Naive B cell (primary cell): ENCODE measurements at regions not wholly inside any gene's neighbourhood (a gene's known extent, or its start where the extent isn't known, plus 50 kb on each side); places are given as distances from the start of the nearest gene placed in this dataset.

ENCODE experiments used
- ATAC-seq, 2 donors: fragments of 150-1000 bp; cut with Tn5 transposase; 2 replicates each; pipeline ENCODE4 v1.10.0; 2021; ENCODE audit warnings: low read depth in 2 of 2, mild to moderate bottlenecking in 2 of 2, moderate library complexity in 2 of 2
- DNase-seq: peaks from one replicate; pipeline ENCODE4 v3.0.0; 2022
- H3K27ac Mint-ChIP-seq, 6 donors: one replicate each; pipeline ENCODE4 v1.8.0; 2020 to 2022; ENCODE audit warnings: mild to moderate bottlenecking in 6 of 6, mixed read lengths in 6 of 6, moderate library complexity in 5 of 6, inconsistent platforms in 2 of 6
- H3K27me3 Mint-ChIP-seq, 3 donors: one replicate each; pipeline ENCODE4 v1.8.0; 2021 to 2022; ENCODE audit warnings: mixed read lengths in 3 of 3, mild to moderate bottlenecking in 1 of 3
- H3K36me3 Mint-ChIP-seq, 2 donors: one replicate each; pipeline ENCODE4 v1.8.0; 2020 to 2022; ENCODE audit warnings: mixed read lengths in 2 of 2, inconsistent platforms in 1 of 2, mild to moderate bottlenecking in 1 of 2
- H3K4me1 Mint-ChIP-seq, 3 donors: one replicate each; pipeline ENCODE4 v1.8.0; 2020 to 2022; ENCODE audit warnings: mixed read lengths in 3 of 3, inconsistent platforms in 1 of 3, mild to moderate bottlenecking in 1 of 3, moderate library complexity in 1 of 3
- H3K4me3 Mint-ChIP-seq, 8 donors: one replicate each; pipeline ENCODE4 v1.8.0; 2020 to 2022; ENCODE audit warnings: mild to moderate bottlenecking in 8 of 8, mixed read lengths in 8 of 8, moderate library complexity in 8 of 8, inconsistent platforms in 2 of 8
- H3K9me3 Mint-ChIP-seq, 7 donors: one replicate each; pipeline ENCODE4 v1.8.0; 2020 to 2022; ENCODE audit warnings: mixed read lengths in 7 of 7, mild to moderate bottlenecking in 5 of 7, inconsistent platforms in 2 of 7, moderate library complexity in 1 of 7

DNA sequence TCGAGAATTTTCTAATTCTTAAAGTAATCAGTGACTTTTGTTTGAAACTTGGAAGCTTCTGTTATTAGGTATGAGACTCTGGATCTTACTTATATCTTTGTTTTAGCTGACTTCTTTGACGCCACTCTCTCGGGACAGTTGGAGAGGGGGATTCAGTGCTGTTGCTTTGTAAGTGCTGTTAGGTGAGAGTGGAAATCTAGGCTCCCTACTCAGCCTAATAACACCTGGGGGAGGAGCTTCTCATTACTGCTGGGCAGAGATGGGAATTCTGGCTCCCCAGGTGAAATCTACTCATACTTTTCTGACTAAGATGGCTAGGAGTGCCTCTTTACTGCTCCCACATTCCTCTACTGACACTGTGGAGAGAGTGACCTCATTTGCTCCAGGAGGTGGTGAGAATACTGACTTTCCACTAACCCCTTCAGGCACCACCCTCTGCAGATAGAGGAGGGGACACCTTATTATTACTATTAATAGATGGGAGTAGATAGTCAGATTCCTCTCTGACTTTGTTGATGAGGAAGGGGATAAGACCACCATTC lies 324.9 kb upstream of the SPRY2 start:
- H3K9me3 Mint-ChIP-seq, result peaks cover 0 to 2% (median 0%) of the 10 kb centered on the region in 7 donors
- no peak for ATAC-seq
- peak overlapping the region in 1 of 8 donors; percentile 9 for H3K4me3 Mint-ChIP-seq
- H3K4me1 Mint-ChIP-seq, result peaks cover 0 to 9% (median 0%) of the 10 kb centered on the region in 3 donors
- no peak overlapping the region for H3K27ac Mint-ChIP-seq
- DNase-seq, result no peak
- no peaks in the 10 kb centered on the region for H3K27me3 Mint-ChIP-seq
- H3K36me3 Mint-ChIP-seq, result no peaks in the 10 kb centered on the region

DNA sequence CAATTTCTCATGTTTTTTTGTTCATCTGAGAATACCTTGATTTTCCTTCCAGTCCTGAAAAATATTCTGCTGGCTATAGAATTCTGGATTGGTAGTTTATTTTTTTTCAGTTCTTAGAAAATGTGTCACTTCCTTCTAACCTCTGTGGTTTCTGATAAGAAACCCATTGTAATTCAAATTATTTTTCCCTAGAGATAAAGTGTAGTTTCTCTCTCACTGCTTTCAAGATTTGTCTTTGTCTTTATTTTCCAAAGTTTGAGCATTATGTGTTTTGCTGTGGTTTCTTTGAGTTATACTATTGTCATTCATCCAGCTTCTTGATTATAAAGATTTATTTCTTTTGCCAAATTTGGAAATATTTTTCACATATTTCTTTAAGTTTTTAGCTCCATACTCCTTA lies 324.0 kb upstream of the SPRY2 start:
- ATAC-seq (no peak), DNase-seq (no peak)
- H3K4me3 Mint-ChIP-seq, result no peak overlapping the region
- H3K27ac Mint-ChIP-seq, result peak overlapping the region in 1 of 6 donors; percentile 10
- H3K4me1 Mint-ChIP-seq, result peaks cover 0 to 8% (median 0%) of the 10 kb centered on the region in 3 donors
- no peaks in the 10 kb centered on the region for H3K36me3 Mint-ChIP-seq
- H3K9me3 Mint-ChIP-seq, result peaks cover 0 to 2% (median 0%) of the 10 kb centered on the region in 7 donors
- H3K27me3 Mint-ChIP-seq, result no peaks in the 10 kb centered on the region

DNA sequence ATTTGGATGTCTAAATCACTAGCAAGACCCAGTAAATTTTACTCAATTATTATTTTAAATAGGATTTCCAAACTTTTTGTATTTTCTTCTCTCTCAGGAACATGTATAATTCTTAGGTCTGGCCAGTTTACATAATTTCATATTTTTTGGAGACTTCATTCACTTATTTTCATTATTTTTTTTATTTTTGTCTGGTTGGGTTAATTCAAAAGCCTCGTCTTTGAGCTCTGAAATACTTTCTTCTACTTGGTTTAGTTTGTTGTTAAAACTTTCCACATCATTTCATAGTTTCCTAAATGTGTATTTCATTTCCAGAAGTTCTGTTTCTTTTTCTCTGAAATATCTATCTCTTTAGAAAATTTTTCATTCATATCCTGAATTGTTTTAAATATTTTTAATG lies 322.9 kb upstream of the SPRY2 start:
- peaks cover 0 to 8% (median 0%) of the 10 kb centered on the region in 3 donors for H3K4me1 Mint-ChIP-seq
- peaks cover 0 to 2% (median 0%) of the 10 kb centered on the region in 7 donors for H3K9me3 Mint-ChIP-seq
- no peaks in the 10 kb centered on the region for H3K27me3 Mint-ChIP-seq
- no peak overlapping the region for H3K4me3 Mint-ChIP-seq
- no peaks in the 10 kb centered on the region for H3K36me3 Mint-ChIP-seq
- no peak overlapping the region for H3K27ac Mint-ChIP-seq
- ATAC-seq (no peak), DNase-seq (no peak)

DNA sequence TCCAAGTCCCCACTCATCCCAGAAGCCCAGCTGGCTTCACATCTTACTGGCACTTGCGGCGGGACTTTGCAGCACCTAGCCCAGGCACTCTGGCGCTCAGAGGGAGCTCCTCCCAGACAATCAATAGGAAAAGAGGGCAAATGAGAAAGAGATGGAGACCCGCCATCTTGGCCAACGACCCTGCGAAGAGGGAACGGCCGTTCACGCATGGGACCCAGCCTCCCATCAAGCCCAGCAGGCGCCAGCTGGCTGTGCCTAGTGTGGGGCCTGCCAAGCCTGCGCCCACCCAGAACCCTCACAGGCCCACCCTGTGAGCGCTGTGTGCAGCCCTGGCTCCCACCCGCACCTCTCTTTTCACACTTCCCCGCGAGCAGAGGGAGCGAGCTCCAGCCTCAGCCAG lies 317.8 kb upstream of the SPRY2 start:
- no peak overlapping the region for H3K27ac Mint-ChIP-seq
- H3K4me3 Mint-ChIP-seq, result no peak overlapping the region
- H3K9me3 Mint-ChIP-seq, result peaks cover 0 to 9% (median 2%) of the 10 kb centered on the region in 7 donors
- ATAC-seq, result no peak
- peaks cover 0 to 3% (median 2%) of the 10 kb centered on the region in 3 donors for H3K4me1 Mint-ChIP-seq
- no peaks in the 10 kb centered on the region for H3K36me3 Mint-ChIP-seq
- H3K27me3 Mint-ChIP-seq, result peaks cover 0 to 5% (median 0%) of the 10 kb centered on the region in 3 donors
- no peak for DNase-seq

DNA sequence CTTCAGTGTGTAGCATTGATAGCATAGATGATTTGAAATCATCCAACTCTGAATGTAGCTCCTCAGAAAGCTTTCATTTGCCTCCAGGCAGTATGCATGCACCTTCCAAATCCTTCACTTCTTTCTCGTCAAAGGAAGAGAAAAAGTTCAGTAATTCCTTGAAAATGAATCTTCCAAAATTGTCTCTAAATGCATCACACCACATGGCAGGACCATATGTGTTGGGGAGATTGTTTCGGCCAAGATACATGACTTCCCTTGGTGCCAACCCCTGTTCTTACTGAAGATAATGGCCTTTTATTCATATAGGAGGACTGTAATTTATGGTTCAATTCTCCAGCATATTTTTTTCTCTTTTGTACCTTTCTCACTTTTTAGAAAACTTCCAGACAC lies 315.6 kb upstream of the SPRY2 start:
- no peak for DNase-seq
- Mint-ChIP-seq H3K27ac (no peak overlapping the region), H3K4me1 (peaks cover 0 to 3% (median 2%) of the 10 kb centered on the region in 3 donors), H3K27me3 (peaks cover 0 to 5% (median 0%) of the 10 kb centered on the region in 3 donors), H3K4me3 (no peak overlapping the region), H3K36me3 (no peaks in the 10 kb centered on the region), H3K9me3 (peaks cover 0 to 7% (median 0%) of the 10 kb centered on the region in 7 donors)
- ATAC-seq, result no peak

DNA sequence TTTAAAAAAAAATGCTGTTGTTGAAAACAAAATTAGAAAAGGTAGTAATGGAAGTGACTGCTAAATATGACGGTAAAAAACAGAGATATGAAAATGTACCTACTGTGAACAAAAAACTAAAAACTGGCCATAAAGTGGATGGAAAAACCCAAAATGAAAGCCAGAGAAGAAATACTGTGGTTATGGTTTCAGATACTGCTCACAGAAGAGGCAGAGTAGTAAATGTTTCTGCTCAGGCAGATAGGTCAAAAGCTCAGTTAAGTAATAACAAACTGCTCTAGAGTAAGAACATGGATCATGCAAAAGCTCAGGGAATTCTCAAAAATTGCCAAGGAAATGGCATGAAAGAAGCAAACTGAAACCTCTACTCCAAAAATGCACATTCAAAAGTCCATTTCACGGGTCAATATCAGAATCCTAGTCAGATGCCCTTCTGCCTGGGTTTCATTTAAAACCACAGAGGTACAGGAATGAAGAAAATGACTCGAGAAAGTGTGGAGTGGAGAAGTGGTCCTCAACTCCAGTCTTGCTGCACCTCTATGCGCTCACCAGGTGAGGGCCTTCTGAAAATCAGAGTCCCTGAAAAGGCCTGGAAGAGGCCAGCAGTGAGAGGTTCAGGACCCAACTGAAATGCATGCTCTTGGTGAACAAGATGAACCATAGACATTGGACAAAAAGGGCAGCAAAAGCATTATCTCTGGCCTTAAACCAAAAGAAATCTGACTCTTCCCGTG lies 315.0 kb upstream of the SPRY2 start:
- H3K36me3 Mint-ChIP-seq, result no peaks in the 10 kb centered on the region
- ATAC-seq (no peak), DNase-seq (no peak)
- peaks cover 0 to 7% (median 0%) of the 10 kb centered on the region in 7 donors for H3K9me3 Mint-ChIP-seq
- peaks cover 0 to 5% (median 0%) of the 10 kb centered on the region in 3 donors for H3K27me3 Mint-ChIP-seq
- H3K4me3 Mint-ChIP-seq, result peak overlapping the region in 5 of 8 donors; percentile 50 to 85 (median 64)
- H3K4me1 Mint-ChIP-seq, result peaks cover 0 to 3% (median 2%) of the 10 kb centered on the region in 3 donors
- H3K27ac Mint-ChIP-seq, result no peak overlapping the region

DNA sequence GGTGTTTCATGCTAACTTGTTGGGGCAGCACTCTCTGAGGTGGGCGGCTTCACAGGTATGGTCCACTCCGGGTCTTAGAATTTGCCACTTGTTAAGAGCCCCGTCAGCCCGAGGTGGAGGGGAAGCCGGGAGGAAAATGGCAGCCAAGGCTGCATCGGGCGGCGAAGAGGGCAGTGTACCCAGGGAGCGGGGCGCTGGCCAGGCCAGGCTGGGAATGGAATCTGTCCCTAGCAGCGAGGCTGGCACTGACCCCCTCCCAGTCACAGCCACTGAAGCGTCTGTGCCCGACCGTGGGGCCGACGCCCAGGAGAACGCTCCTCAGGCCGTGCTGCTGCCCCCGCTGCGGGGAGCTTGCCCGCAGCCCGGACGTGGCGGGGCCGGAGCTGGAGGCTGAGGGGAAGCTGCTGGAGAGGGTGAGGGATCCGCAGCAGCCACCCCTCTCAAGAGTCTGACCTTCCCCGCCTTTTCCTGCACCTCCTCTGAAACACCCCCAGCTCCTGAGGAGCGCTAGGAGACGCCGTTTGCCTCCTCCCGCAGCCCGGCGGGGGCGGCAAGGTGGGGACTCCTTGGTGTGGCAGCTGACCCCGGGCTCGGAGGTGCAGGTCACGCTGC lies 313.8 kb upstream of the SPRY2 start:
- Mint-ChIP-seq H3K4me1 (peaks cover 0 to 3% (median 2%) of the 10 kb centered on the region in 3 donors), H3K4me3 (peak overlapping the region; percentile 50 to 90 (median 80)), H3K27ac (peak overlapping the region in 3 of 6 donors; percentile 20 to 90 (median 45)), H3K9me3 (peaks cover 0 to 10% (median 6%) of the 10 kb centered on the region in 7 donors), H3K27me3 (peaks cover 0 to 5% (median 0%) of the 10 kb centered on the region in 3 donors), H3K36me3 (peaks cover 0 to 2% of the 10 kb centered on the region in 2 donors)
- peak; percentile 50 to 86 for ATAC-seq
- peak; percentile 6 for DNase-seq

DNA sequence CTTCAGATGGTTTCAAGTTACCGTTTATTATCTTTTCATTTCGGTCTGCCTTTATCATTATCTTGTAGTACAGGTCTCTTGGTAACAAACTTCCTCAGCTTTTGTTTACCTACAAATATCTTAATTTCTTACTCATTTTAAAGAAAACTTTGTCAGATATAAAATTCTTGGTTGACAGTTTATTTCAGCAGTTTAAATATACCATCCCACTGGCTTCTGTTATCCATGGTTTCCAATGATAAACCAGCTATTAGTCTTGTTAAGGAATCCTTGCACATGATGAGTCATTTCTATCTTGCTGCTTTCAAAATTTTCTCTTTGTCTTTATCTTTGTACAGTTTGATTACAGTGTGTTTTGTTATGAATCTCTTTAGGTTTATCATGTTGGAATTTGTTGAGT lies 308.3 kb upstream of the SPRY2 start:
- ATAC-seq, result no peak
- no peak for DNase-seq
- H3K27ac Mint-ChIP-seq, result no peak overlapping the region
- no peak overlapping the region for H3K4me3 Mint-ChIP-seq
- peaks cover 0 to 6% of the 10 kb centered on the region in 2 donors for H3K36me3 Mint-ChIP-seq
- H3K4me1 Mint-ChIP-seq, result peaks cover 0 to 3% (median 0%) of the 10 kb centered on the region in 3 donors
- H3K27me3 Mint-ChIP-seq, result peaks cover 0 to 4% (median 0%) of the 10 kb centered on the region in 3 donors
- peaks cover 0 to 13% (median 7%) of the 10 kb centered on the region in 7 donors for H3K9me3 Mint-ChIP-seq

DNA sequence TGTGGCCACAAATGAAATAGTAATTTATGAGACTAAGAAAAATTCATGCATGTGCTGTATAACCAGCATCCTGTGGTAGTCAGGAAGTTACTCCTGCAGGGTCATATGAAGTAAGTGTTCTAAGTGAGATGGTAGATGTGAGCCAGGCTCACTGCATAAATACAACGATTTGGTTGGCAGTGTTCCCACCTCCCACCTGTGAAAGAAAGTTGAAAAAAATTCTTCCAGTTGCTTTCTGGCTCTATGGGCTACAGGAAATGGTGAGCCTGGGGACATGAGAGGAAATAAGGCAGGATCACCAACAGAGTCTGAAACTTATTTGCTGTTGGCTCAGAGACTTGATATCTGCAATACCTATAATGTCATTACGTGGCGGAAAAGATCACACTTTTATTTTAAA lies 301.7 kb upstream of the SPRY2 start:
- DNase-seq (no peak), ATAC-seq (no peak)
- Mint-ChIP-seq H3K36me3 (no peaks in the 10 kb centered on the region), H3K4me1 (no peaks in the 10 kb centered on the region), H3K27me3 (no peaks in the 10 kb centered on the region), H3K4me3 (no peak overlapping the region), H3K27ac (no peak overlapping the region), H3K9me3 (peaks cover 0 to 2% (median 0%) of the 10 kb centered on the region in 7 donors)

DNA sequence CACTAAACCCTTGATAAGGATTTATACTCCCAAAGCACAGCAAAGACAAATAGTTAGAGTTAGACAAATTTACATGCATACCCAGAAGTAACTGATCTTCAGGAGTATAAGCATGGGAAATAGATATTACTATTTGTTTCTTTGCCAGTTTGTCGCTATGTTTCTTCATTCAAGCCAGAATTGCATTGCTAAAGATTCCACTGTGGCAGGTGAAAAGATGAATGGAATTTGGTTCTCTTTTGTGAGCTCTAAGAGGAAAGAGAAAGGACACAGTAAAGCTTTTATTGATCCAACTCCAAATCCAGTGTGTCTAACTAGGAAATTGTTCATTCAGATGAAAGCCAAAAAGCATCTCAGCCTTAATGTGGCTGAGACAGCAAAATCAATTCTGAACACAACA lies 292.3 kb upstream of the SPRY2 start:
- Mint-ChIP-seq H3K9me3 (no peaks in the 10 kb centered on the region), H3K27ac (no peak overlapping the region), H3K4me3 (no peak overlapping the region), H3K27me3 (no peaks in the 10 kb centered on the region), H3K36me3 (no peaks in the 10 kb centered on the region), H3K4me1 (no peaks in the 10 kb centered on the region)
- no peak for ATAC-seq
- DNase-seq, result no peak

DNA sequence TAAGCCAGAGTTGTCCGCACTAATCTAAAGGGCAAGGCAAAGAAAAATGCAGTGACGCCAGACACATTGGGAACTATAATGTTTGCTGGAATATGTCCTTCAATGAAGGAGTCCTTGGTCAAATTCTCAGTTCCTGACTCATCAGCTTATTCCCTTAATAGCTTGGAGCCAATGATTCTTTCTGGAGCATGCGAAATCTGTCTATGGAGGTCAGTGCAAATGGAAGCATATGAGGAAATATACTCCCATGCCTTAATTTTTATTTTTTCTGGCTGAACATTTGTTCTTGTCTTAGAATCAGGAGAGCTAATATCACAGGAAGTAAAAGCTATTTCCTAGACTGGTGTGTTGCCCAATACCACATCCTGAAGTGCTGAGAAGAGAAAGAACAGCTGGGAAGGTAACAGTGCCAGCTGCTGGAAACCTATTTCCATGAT lies 289.8 kb upstream of the SPRY2 start:
- Mint-ChIP-seq H3K27me3 (no peaks in the 10 kb centered on the region), H3K36me3 (no peaks in the 10 kb centered on the region), H3K4me1 (no peaks in the 10 kb centered on the region), H3K27ac (no peak overlapping the region), H3K4me3 (no peak overlapping the region), H3K9me3 (no peaks in the 10 kb centered on the region)
- no peak for ATAC-seq
- DNase-seq, result no peak

DNA sequence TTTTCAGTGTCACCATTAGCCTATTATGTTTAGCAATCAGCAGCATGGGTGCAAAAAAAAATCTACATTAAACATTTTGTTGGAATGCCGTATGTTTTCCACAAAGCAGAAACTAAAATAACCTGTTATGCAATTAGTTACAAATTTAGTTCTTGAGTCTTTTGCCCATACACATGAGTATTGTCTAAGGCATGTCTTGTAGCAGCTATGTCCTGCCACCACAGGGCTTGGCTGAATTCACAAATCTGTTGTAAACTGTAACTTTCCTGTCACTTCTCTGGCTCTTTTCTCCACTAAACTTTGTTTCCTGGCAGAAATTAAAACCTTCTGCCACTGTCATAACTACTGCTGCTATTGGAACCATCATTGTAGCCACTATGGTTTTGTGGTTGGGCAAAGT lies 277.9 kb upstream of the SPRY2 start:
- ATAC-seq (no peak), DNase-seq (no peak)
- Mint-ChIP-seq H3K27me3 (no peaks in the 10 kb centered on the region), H3K4me1 (no peaks in the 10 kb centered on the region), H3K36me3 (no peaks in the 10 kb centered on the region), H3K9me3 (no peaks in the 10 kb centered on the region), H3K4me3 (no peak overlapping the region), H3K27ac (peak overlapping the region in 1 of 6 donors; percentile 19)

DNA sequence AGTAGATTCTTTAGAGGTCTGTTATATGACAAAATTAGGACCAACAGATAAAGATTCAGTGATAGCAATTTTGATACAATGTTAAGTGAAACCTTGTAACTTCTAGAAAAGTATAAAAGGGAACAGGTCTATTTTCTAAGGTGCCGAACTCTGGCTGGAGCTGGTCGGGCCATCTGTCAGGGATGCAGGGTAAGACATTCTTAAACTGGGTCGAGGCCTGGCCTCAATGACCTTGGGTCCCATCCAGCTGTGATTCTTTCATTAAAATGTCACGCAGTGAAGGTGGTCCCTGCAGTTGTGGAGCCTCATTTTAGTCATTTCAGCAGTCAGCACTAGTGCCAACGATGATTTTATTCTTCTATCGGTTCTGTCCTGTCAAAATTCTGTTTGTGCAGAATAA lies 271.9 kb upstream of the SPRY2 start:
- Mint-ChIP-seq H3K4me1 (no peaks in the 10 kb centered on the region), H3K4me3 (no peak overlapping the region), H3K9me3 (no peaks in the 10 kb centered on the region), H3K27ac (no peak overlapping the region), H3K36me3 (no peaks in the 10 kb centered on the region), H3K27me3 (no peaks in the 10 kb centered on the region)
- no peak for ATAC-seq
- DNase-seq, result no peak

DNA sequence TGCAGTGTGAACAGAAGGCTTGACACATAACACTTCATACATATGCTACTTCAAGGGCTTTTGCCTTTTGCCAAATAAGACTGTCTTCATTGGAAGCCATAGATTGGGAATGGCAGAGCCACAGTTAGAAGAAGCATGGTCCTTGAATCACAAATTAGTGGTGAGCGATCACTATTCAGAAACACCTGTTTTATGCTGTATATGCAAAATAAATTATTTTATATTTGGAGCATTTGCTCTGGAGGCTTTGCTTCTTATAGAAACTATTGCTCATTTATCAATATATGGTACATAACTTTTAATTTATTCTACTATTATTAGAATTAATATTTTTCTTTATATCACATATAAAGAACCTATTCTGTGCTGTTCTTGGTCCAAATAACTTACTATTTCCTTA lies 270.4 kb upstream of the SPRY2 start:
- DNase-seq (no peak), ATAC-seq (no peak)
- Mint-ChIP-seq H3K27me3 (no peaks in the 10 kb centered on the region), H3K9me3 (no peaks in the 10 kb centered on the region), H3K27ac (no peak overlapping the region), H3K36me3 (no peaks in the 10 kb centered on the region), H3K4me3 (no peak overlapping the region), H3K4me1 (no peaks in the 10 kb centered on the region)
